Suprapubic skin (tissue), 4 donors: ENCODE measurements at regions not wholly inside any gene's neighbourhood (a gene's known extent, or its start where the extent isn't known, plus 50 kb on each side); places are given as distances from the start of the nearest gene placed in this dataset.

Source experiments
- CTCF ChIP-seq, 2 donors: fragments of 200-600 bp in 1 of 2; fragments of 450-650 bp in 1 of 2; sonication (generic) in 1 of 2; IDR thresholded peaks; one replicate each; pipeline ENCODE4 v1.5.1; 2016 to 2019; ENCODE audit warnings: antibody characterized with exemption in 2 of 2, mild to moderate bottlenecking in 1 of 2, moderate library complexity in 1 of 2
- EP300 ChIP-seq: sonication (generic); formaldehyde crosslinking; IDR thresholded peaks from one replicate; pipeline ENCODE4 v1.6.1; 2017; ENCODE audit warnings: antibody characterized with exemption
- POLR2A ChIP-seq, 2 donors: fragments of 450-650 bp; IDR thresholded peaks; one replicate each; pipeline ENCODE4 v1.6.1; 2017; ENCODE audit warnings: antibody characterized with exemption in 2 of 2, mild to moderate bottlenecking in 2 of 2, moderate library complexity in 2 of 2
- POLR2AphosphoS5 ChIP-seq, 3 donors: sonication (generic); formaldehyde crosslinking; IDR thresholded peaks; one replicate each; pipeline ENCODE4 v1.6.1; 2017; ENCODE audit warnings: antibody characterized with exemption in 3 of 3

DNA sequence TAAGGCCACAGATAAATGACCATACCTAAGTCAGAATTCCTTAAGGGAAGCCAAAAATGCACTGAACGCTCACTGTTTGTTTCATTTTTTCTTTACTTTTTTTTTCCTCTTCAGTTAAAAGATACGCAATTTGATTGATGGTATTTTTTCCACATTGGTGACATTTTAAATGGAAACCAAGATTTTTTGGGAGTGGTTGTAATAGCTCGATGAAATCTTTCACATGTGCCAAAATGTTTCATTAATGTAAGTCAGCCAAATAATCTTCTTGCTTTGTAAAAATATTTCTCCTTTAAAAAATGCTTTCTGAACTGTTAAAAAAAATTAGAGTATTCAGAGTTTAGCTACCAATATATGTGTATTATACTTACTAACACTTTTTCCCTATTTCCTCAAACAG lies 339.8 kb downstream of the ZEB2 start:
- no peak for TF ChIP-seq CTCF (IDR thresholded peaks at IDR 0.05)
- TF ChIP-seq POLR2A (IDR thresholded peaks at IDR 0.05) = no peak
- no peak for TF ChIP-seq EP300
- no peak for TF ChIP-seq POLR2AphosphoS5 (IDR thresholded peaks at IDR 0.05)
